Coronary artery (tissue), 2 donors: ENCODE measurements at regions not wholly inside any gene's neighbourhood (a gene's known extent, or its start where the extent isn't known, plus 50 kb on each side); places are given as distances from the start of the nearest gene placed in this dataset.

ENCODE experiments used
- DNase-seq: peaks from one replicate; pipeline ENCODE4 v3.0.0-alpha.2; 2017; ENCODE audit warnings: low spot score
- H3K27ac ChIP-seq, 2 donors: fragments of 200-600 bp; sonication (generic); one replicate each; pipeline ENCODE4 v1.5.1; 2016 to 2019
- H3K4me3 ChIP-seq: fragments of 200-600 bp; sonication (generic); 2 replicates; pipeline ENCODE4 v1.5.1; 2016; ENCODE audit warnings: mild to moderate bottlenecking, moderate library complexity
- TF ChIP-seq, protein P1 (sequence below): fragments of 200-600 bp; sonication (generic); IDR thresholded peaks from one replicate; pipeline ENCODE4 v1.5.1; 2019; ENCODE audit warnings: antibody characterized with exemption

- TF ChIP-seq, protein P1, sequence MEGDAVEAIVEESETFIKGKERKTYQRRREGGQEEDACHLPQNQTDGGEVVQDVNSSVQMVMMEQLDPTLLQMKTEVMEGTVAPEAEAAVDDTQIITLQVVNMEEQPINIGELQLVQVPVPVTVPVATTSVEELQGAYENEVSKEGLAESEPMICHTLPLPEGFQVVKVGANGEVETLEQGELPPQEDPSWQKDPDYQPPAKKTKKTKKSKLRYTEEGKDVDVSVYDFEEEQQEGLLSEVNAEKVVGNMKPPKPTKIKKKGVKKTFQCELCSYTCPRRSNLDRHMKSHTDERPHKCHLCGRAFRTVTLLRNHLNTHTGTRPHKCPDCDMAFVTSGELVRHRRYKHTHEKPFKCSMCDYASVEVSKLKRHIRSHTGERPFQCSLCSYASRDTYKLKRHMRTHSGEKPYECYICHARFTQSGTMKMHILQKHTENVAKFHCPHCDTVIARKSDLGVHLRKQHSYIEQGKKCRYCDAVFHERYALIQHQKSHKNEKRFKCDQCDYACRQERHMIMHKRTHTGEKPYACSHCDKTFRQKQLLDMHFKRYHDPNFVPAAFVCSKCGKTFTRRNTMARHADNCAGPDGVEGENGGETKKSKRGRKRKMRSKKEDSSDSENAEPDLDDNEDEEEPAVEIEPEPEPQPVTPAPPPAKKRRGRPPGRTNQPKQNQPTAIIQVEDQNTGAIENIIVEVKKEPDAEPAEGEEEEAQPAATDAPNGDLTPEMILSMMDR: no peak
- no peak for DNase-seq
- Histone ChIP-seq H3K4me3 (no peak overlapping the region), H3K27ac (no peak overlapping the region)
Measured at GRCh38 chr17:10936931-10937330, 99.0 kb upstream of the PIRT start.

GRCh38 chr17:10932938-10933337, 95.1 kb upstream of the PIRT start:
- no peak overlapping the region for H3K4me3 ChIP-seq
- TF ChIP-seq, protein P1: no peak
- H3K27ac ChIP-seq: no peak overlapping the region
- no peak for DNase-seq

DNA sequence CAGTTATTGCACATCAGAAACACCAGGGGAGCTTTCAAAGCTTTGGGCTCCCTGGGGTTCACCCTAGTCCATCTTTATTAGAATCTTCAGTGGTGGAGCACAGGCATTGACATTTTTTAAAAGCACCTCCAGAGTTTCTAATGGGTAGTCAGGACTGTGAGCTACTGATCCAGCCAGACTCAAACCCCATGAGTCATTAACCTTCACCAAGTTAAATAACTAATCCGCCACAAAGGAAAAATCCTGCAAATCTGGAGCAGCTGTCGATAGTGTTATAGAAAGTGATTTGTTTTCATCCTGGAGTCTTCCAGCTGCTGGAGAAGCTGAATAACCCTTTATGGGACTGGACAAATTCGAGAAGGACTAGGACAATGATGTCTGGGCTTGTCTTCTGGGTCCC, 93.2 kb upstream of the PIRT start:
- no peak for DNase-seq
- Histone ChIP-seq H3K4me3 (no peak overlapping the region), H3K27ac (no peak overlapping the region)
- TF ChIP-seq, protein P1: no peak

DNA sequence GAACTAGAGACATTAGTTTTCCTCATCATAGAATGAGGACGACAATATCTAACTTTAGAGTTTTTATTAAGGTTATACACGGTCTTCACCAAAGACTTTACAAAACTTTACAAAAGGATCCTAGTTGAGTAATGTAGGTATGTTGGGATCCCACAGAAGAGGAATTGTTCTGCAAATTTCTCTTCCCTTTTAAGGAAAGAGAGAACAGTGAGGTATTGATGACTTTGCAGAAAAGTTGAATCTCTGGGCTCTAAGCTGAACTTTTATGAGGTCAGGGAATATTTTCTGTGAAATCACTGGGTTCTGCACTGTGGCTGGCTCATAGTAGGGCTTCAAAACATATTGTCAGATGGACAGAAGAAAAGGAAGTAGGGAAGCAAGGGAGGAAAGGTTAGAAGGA, 89.8 kb upstream of the PIRT start:
- H3K4me3 ChIP-seq: no peak overlapping the region
- DNase-seq: no peak
- H3K27ac ChIP-seq: no peak overlapping the region
- TF ChIP-seq, protein P1: no peak

- no peak overlapping the region for H3K4me3 ChIP-seq
- DNase-seq: no peak
- no peak overlapping the region for H3K27ac ChIP-seq
- TF ChIP-seq, protein P1: no peak
Measured at GRCh38 chr17:10920558-10921108, 82.7 kb upstream of the PIRT start.

DNA sequence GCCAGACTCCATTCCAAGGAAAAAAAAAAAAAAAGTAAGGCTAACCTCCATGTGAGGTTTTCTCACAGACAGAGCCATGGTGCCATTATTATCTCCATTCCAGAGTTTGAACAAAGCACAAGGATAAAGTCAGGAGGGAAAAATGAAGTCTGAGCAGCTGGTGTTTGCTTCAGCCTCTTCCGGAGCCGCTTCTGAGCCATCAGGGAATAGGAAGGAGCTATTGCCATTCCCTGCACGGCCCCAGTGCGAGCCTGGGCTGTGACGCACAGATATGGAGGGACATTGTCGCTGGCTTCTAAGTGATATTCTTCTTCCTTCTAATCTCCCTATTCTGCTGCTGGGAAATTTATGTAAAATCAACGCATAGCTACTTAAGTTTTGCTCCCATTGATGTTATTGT, 69.5 kb upstream of the PIRT start:
- no peak overlapping the region for H3K4me3 ChIP-seq

DNA sequence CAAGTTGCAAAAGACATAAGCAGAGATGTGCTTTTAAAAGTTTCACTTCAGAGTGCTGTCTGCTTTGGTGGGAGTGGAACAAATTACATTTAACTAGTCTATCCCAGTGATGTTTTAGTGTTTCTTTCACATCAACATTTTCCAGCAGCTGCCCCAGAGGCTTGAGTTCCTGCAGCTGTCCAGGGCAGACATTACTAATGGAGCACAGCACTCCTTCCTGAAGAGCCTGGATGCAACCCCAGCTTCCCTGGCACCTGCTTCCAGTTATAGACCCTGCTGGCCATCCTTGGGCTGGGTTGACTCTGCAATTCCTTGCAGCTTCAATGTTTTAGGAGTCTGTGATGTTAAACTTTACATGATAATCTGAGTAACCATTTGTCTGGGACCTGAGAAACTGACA, 61.4 kb upstream of the PIRT start:
- TF ChIP-seq, protein P1: no peak
- Histone ChIP-seq H3K4me3 (no peak overlapping the region), H3K27ac (no peak overlapping the region)
- no peak for DNase-seq

More for the DNA sequence above, 69.5 kb upstream of the PIRT start:
- DNase-seq: no peak
- TF ChIP-seq, protein P1: no peak
- H3K27ac ChIP-seq: no peak overlapping the region
